HG02798 (cell line): ENCODE measurements at regions not wholly inside any gene's neighbourhood (a gene's known extent, or its start where the extent isn't known, plus 50 kb on each side); places are given as distances from the start of the nearest gene placed in this dataset.

ENCODE experiments used
- ATAC-seq: cut with Tn5 transposase; IDR thresholded peaks from one replicate; pipeline ENCODE4 v1.9.1; 2021; ENCODE audit warnings: mild to moderate bottlenecking; ENCODE audit not compliant: unreplicated experiment, poor library complexity

GRCh38 chr13:74005320-74006157 lies 128.7 kb downstream of the KLF12 start:
- ATAC-seq, result no peak

- ATAC-seq, result no peak
These were observed 130.1 kb downstream of the KLF12 start for GRCh38 chr13:74004109-74004508.

GRCh38 chr13:74003374-74003773 lies 130.8 kb downstream of the KLF12 start:
- ATAC-seq, result no peak

GRCh38 chr13:74000876-74001275 lies 133.3 kb downstream of the KLF12 start:
- ATAC-seq, result no peak

- ATAC-seq, result peak; percentile 80
These were observed 135.6 kb downstream of the KLF12 start for GRCh38 chr13:73998631-73999030.

GRCh38 chr13:73997964-73998363 lies 136.2 kb downstream of the KLF12 start:
- ATAC-seq, result no peak

GRCh38 chr13:73996569-73996968 lies 137.6 kb downstream of the KLF12 start:
- no peak for ATAC-seq

- no peak for ATAC-seq
These were observed 138.5 kb downstream of the KLF12 start for GRCh38 chr13:73995736-73996135.

- no peak for ATAC-seq
These were observed 140.5 kb downstream of the KLF12 start for GRCh38 chr13:73993661-73994060.

- ATAC-seq, result peak; percentile 47
These were observed 142.3 kb downstream of the KLF12 start for GRCh38 chr13:73991884-73992283.

- ATAC-seq, result peak; percentile 61
These were observed 142.8 kb downstream of the KLF12 start for GRCh38 chr13:73991384-73991783.

- no peak for ATAC-seq
These were observed 144.9 kb downstream of the KLF12 start for GRCh38 chr13:73989244-73989843.

- ATAC-seq, result no peak
These were observed 145.7 kb downstream of the KLF12 start for GRCh38 chr13:73988461-73988860.

- no peak for ATAC-seq
These were observed 146.6 kb downstream of the KLF12 start for GRCh38 chr13:73987618-73988017.

GRCh38 chr13:73985783-73986182 lies 148.4 kb downstream of the KLF12 start:
- no peak for ATAC-seq

GRCh38 chr13:73984949-73985691 lies 149.1 kb downstream of the KLF12 start:
- no peak for ATAC-seq

GRCh38 chr13:73984201-73984600 lies 150.0 kb downstream of the KLF12 start:
- ATAC-seq, result no peak

- ATAC-seq, result no peak
These were observed 151.1 kb downstream of the KLF12 start for GRCh38 chr13:73983109-73983508.

- ATAC-seq, result no peak
These were observed 152.6 kb downstream of the KLF12 start for GRCh38 chr13:73981595-73981994.

GRCh38 chr13:73975767-73976166 lies 158.4 kb downstream of the KLF12 start:
- no peak for ATAC-seq

GRCh38 chr13:73974051-73974450 lies 160.2 kb downstream of the KLF12 start:
- ATAC-seq, result no peak
